ENCODE measurements at regions not wholly inside any gene's neighbourhood (a gene's known extent, or its start where the extent isn't known, plus 50 kb on each side); places are given as distances from the start of the nearest gene placed in this dataset.

DNA sequence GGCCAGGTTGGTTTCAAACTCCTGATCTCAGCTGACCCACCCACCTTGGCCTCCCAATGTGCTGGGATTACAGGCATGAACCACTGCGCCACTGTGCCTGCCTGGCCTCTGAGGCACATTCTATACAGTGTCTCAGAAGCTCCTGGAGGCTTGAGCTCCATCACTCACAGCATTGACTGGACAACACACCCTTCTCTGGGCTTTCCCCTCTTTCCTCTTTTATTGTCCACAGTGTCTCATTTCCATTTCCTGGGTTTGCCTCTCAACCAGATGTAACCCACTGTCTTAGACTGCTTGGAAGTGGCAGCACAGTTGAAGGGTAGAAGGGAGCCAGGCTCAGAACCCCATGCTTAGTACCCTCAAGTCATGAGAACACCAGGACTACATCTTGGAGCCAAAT, 208.1 kb downstream of the MTX2 start:
- POLR2A ChIA-PET, result no interaction called here
- Mint-ChIP-seq H3K36me3 (no peaks in the 10 kb centered on the region), H3K4me3 (no peak overlapping the region), H3K27ac (no peak overlapping the region), H3K27me3 (ENCODE audit: low read depth) (peaks cover 3% of the 10 kb centered on the region), H3K9me3 (peaks cover 3% of the 10 kb centered on the region; the same call in 1 of the 2 replicates), H3K4me1 (no peaks in the 10 kb centered on the region)
- TF ChIP-seq, protein P1, sequence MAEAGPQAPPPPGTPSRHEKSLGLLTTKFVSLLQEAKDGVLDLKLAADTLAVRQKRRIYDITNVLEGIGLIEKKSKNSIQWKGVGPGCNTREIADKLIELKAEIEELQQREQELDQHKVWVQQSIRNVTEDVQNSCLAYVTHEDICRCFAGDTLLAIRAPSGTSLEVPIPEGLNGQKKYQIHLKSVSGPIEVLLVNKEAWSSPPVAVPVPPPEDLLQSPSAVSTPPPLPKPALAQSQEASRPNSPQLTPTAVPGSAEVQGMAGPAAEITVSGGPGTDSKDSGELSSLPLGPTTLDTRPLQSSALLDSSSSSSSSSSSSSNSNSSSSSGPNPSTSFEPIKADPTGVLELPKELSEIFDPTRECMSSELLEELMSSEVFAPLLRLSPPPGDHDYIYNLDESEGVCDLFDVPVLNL (CRISPR knock-in tag; IDR thresholded peaks at IDR 0.05; ENCODE audit: borderline replicate concordance, low read depth), result no peak
- TF ChIP-seq ZNF138 (CRISPR knock-in tag; conservative IDR thresholded peaks at IDR 0.05) (no peak), FOXP1 (CRISPR knock-in tag; IDR thresholded peaks at IDR 0.05; ENCODE audit: borderline replicate concordance) (no peak), USF2 (CRISPR knock-in tag; IDR thresholded peaks at IDR 0.05) (no peak), IRF2 (CRISPR knock-in tag; IDR thresholded peaks at IDR 0.05; ENCODE audit: borderline replicate concordance, low read depth) (no peak), SMAD3 (CRISPR knock-in tag; IDR thresholded peaks at IDR 0.05; ENCODE audit: borderline replicate concordance) (no peak), RELA (CRISPR knock-in tag; IDR thresholded peaks at IDR 0.05; ENCODE audit: borderline replicate concordance) (no peak), NR1H2 (CRISPR knock-in tag; IDR thresholded peaks at IDR 0.05) (no peak), ATF6 (CRISPR knock-in tag; IDR thresholded peaks at IDR 0.05) (no peak), KAT7 (CRISPR knock-in tag; IDR thresholded peaks at IDR 0.05; ENCODE audit: borderline replicate concordance) (no peak), NR3C1 (CRISPR knock-in tag; conservative IDR thresholded peaks at IDR 0.05; ENCODE audit: low read depth) (no peak), EMX1 (CRISPR knock-in tag; IDR thresholded peaks at IDR 0.05) (no peak), TP53 (CRISPR knock-in tag; IDR thresholded peaks at IDR 0.05) (no peak), MYBL2 (CRISPR knock-in tag; IDR thresholded peaks at IDR 0.05) (no peak), CTCF (IDR thresholded peaks at IDR 0.05) (no peak)
- no peak for DNase-seq (ENCODE audit: low spot score)
- ATAC-seq, result no peak
- CTCF ChIA-PET, result interaction anchor here (1.6 to 1.9 kb wide), 2 partner anchors 22 to 76 kb away, joined by 4 to 5 read pairs; no protein-coding TSS in a partner anchor

GRCh38 chr2:176479961-176480360, 210.7 kb downstream of the MTX2 start:
- POLR2A ChIA-PET, result no interaction called here
- no peak overlapping the region for H3K4me3 Mint-ChIP-seq
- CTCF ChIA-PET, result interaction anchor here (2.0 kb wide), 1 partner anchor 25 kb away, joined by 9 read pairs; no protein-coding TSS in a partner anchor
- H3K36me3 Mint-ChIP-seq, result no peaks in the 10 kb centered on the region
- H3K27ac Mint-ChIP-seq, result no peak overlapping the region
- H3K27me3 Mint-ChIP-seq (ENCODE audit: low read depth), result peaks cover 5% of the 10 kb centered on the region
- H3K9me3 Mint-ChIP-seq, result peaks cover 2% of the 10 kb centered on the region; the same call in 1 of the 2 replicates
- no peaks in the 10 kb centered on the region for H3K4me1 Mint-ChIP-seq
- DNase-seq (ENCODE audit: low spot score), result no peak
- no peak for ATAC-seq
- no peak for TF ChIP-seq JAZF1 (CRISPR knock-in tag; IDR thresholded peaks at IDR 0.05)
- TF ChIP-seq GABPB1 (CRISPR knock-in tag; IDR thresholded peaks at IDR 0.05), result no peak
- no peak for TF ChIP-seq PREB (CRISPR knock-in tag; IDR thresholded peaks at IDR 0.05; ENCODE audit: borderline replicate concordance)
- no peak for TF ChIP-seq GTF2I (CRISPR knock-in tag; conservative IDR thresholded peaks at IDR 0.05)
- no peak for TF ChIP-seq ATF1 (CRISPR knock-in tag; IDR thresholded peaks at IDR 0.05)
- TF ChIP-seq, protein P2, sequence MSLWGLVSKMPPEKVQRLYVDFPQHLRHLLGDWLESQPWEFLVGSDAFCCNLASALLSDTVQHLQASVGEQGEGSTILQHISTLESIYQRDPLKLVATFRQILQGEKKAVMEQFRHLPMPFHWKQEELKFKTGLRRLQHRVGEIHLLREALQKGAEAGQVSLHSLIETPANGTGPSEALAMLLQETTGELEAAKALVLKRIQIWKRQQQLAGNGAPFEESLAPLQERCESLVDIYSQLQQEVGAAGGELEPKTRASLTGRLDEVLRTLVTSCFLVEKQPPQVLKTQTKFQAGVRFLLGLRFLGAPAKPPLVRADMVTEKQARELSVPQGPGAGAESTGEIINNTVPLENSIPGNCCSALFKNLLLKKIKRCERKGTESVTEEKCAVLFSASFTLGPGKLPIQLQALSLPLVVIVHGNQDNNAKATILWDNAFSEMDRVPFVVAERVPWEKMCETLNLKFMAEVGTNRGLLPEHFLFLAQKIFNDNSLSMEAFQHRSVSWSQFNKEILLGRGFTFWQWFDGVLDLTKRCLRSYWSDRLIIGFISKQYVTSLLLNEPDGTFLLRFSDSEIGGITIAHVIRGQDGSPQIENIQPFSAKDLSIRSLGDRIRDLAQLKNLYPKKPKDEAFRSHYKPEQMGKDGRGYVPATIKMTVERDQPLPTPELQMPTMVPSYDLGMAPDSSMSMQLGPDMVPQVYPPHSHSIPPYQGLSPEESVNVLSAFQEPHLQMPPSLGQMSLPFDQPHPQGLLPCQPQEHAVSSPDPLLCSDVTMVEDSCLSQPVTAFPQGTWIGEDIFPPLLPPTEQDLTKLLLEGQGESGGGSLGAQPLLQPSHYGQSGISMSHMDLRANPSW (CRISPR knock-in tag; conservative IDR thresholded peaks at IDR 0.05; ENCODE audit: low read depth), result no peak
- no peak for TF ChIP-seq E2F1 (CRISPR knock-in tag; IDR thresholded peaks at IDR 0.05)
- TF ChIP-seq, protein P1 (CRISPR knock-in tag; IDR thresholded peaks at IDR 0.05; ENCODE audit: borderline replicate concordance, low read depth), result no peak
- TF ChIP-seq, protein P3, sequence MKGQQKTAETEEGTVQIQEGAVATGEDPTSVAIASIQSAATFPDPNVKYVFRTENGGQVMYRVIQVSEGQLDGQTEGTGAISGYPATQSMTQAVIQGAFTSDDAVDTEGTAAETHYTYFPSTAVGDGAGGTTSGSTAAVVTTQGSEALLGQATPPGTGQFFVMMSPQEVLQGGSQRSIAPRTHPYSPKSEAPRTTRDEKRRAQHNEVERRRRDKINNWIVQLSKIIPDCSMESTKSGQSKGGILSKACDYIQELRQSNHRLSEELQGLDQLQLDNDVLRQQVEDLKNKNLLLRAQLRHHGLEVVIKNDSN (CRISPR knock-in tag; IDR thresholded peaks at IDR 0.05), result no peak

All from WTC11 (cell line).